Left lobe of liver (tissue), 2 donors: ENCODE measurements at regions not wholly inside any gene's neighbourhood (a gene's known extent, or its start where the extent isn't known, plus 50 kb on each side); places are given as distances from the start of the nearest gene placed in this dataset.
"Not testable (repeated sequence)": the region's sequence is repeated elsewhere in the genome, so short reads cannot be mapped to it uniquely, and the experiment has no call there.

Experiments used
- ATAC-seq: fragments of 200-7000 bp; cut with Tn5 transposase; one replicate; pipeline ENCODE4 v1.9.1; 2020; ENCODE audit warnings: mild to moderate bottlenecking, moderate library complexity
- DNase-seq: peaks from one replicate; pipeline ENCODE4 v3.0.0-alpha.2; 2020; ENCODE audit warnings: low spot score
- donor health status: DM: no; HTN: no; CAD: no; lungs with moderate emphysema.
- donor health status: DM: no; HTN: yes; CAD: no.

GRCh38 chr5:42989190-42989589 is 50.9 kb downstream of the ANXA2R start:
- ATAC-seq, result no peak

GRCh38 chr5:42988568-42988967 is 51.6 kb downstream of the ANXA2R start:
- no peak for ATAC-seq
- no peak for DNase-seq

More at GRCh38 chr5:42989190-42989589, 50.9 kb downstream of the ANXA2R start:
- DNase-seq, result no peak

GRCh38 chr5:42985129-42986037 is 54.7 kb downstream of the ANXA2R start:
- DNase-seq (no peak), ATAC-seq (no peak)

GRCh38 chr5:42984307-42984706 is 55.8 kb downstream of the ANXA2R start:
- DNase-seq, result no peak
- no peak for ATAC-seq

- ATAC-seq, result no peak
- DNase-seq, result no peak
These were observed 58.0 kb downstream of the ANXA2R start for GRCh38 chr5:42982107-42982622.

- not testable (repeated sequence) for DNase-seq
These were observed 58.6 kb downstream of the ANXA2R start for GRCh38 chr5:42981417-42982106.

GRCh38 chr5:42981015-42981414 is 59.1 kb downstream of the ANXA2R start:
- not testable (repeated sequence) for ATAC-seq, DNase-seq

More at GRCh38 chr5:42981417-42982106, 58.6 kb downstream of the ANXA2R start:
- not testable (repeated sequence) for ATAC-seq

GRCh38 chr5:42980391-42980790 is 59.7 kb downstream of the ANXA2R start:
- ATAC-seq, DNase-seq: not testable (repeated sequence)

- DNase-seq, ATAC-seq: not testable (repeated sequence)
These were observed 60.9 kb downstream of the ANXA2R start for GRCh38 chr5:42979242-42979641.

GRCh38 chr5:42974536-42974935 is 65.6 kb downstream of the ANXA2R start:
- ATAC-seq, result no peak
- DNase-seq, result no peak

- DNase-seq (no peak), ATAC-seq (no peak)
These were observed 69.2 kb downstream of the ANXA2R start for GRCh38 chr5:42970636-42971559.

GRCh38 chr5:42965934-42966333 is 74.2 kb downstream of the ANXA2R start:
- DNase-seq, result no peak
- no peak for ATAC-seq

GRCh38 chr5:42963412-42963811 is 76.7 kb downstream of the ANXA2R start:
- ATAC-seq (no peak), DNase-seq (no peak)

GRCh38 chr5:42962124-42962523 is 78.0 kb downstream of the ANXA2R start:
- ATAC-seq, result no peak
- no peak for DNase-seq

- no peak for ATAC-seq
- no peak for DNase-seq
These were observed 79.6 kb downstream of the ANXA2R start for GRCh38 chr5:42960506-42960905.

- DNase-seq (no peak), ATAC-seq (no peak)
These were observed 83.6 kb downstream of the ANXA2R start for GRCh38 chr5:42956551-42956950.

GRCh38 chr5:42953041-42953440 is 87.1 kb downstream of the ANXA2R start:
- DNase-seq, result no peak
- ATAC-seq, result no peak

GRCh38 chr5:42952578-42952974 is 87.5 kb downstream of the ANXA2R start:
- DNase-seq (no peak), ATAC-seq (no peak)

- ATAC-seq, result peak; percentile 27
- DNase-seq, result no peak
These were observed 88.8 kb downstream of the ANXA2R start for GRCh38 chr5:42951293-42951840.
